HG02678 (cell line): ENCODE measurements at regions not wholly inside any gene's neighbourhood (a gene's known extent, or its start where the extent isn't known, plus 50 kb on each side); places are given as distances from the start of the nearest gene placed in this dataset.

Experiments used
- ATAC-seq: cut with Tn5 transposase; IDR thresholded peaks from one replicate; pipeline ENCODE4 v1.9.1; 2021; ENCODE audit warnings: mild to moderate bottlenecking, moderate library complexity; ENCODE audit not compliant: unreplicated experiment

DNA sequence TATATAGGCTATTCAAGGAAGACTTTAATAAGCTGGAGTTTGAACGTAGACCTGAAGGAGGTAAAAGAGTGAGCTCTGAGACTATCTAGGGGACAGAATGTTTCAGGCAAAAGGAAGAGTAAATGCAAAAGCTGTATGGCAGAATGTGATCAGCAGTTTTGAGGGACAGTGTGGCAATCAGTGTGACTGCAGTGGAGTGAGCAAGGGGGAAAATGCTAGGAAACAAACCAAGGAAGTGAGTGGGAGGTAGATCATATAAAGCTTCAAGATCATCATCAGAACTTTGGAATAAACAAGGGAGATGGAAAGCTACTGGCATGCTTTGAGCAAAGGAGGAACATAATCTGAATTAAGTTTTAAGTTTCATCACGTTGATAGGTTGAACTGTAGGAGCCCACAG is 67.5 kb upstream of the BTG1 start:
- no peak for ATAC-seq

DNA sequence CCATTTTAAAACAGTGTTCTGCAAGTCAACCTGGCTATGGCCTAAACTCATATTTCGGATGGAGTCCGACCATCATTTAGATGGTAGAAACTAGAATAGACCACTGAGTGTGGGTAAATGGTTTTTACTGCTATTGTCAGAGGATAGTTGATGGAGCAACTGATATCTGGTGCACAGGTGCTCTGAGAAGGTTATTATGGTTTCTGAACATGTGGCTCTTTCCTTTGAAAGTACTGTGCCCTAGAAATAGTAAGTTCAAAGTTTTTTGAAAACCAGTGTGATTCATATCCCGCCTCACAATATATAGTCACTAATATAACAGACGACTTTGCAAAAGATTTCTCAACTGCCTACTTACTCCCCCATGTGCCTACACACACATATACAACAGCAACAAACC is 64.4 kb upstream of the BTG1 start:
- no peak for ATAC-seq

DNA sequence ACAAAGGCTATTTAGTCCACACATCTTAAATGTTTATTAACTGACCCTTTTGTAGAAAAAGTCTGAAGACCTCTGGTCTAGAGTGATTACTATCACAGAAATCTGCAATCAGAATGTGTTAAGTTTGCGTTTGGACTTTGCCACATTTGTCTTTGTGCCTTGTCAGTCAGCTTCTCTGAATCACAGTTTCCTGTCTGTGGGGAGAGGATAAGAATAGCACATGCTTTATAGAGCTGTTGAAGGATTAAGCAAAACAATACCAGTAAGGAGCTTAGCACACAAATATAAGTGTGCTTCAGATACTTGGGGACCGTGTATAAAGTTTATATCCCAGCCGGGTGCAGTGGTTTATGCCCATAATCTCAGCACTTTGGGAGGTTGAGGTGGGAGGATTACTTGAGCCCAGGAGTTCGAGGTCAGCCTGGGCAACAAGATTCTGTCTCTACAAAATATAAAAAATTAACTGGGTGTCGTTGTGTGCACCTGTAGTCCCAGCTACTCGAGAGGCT is 63.0 kb upstream of the BTG1 start:
- peak; percentile 72 for ATAC-seq

DNA sequence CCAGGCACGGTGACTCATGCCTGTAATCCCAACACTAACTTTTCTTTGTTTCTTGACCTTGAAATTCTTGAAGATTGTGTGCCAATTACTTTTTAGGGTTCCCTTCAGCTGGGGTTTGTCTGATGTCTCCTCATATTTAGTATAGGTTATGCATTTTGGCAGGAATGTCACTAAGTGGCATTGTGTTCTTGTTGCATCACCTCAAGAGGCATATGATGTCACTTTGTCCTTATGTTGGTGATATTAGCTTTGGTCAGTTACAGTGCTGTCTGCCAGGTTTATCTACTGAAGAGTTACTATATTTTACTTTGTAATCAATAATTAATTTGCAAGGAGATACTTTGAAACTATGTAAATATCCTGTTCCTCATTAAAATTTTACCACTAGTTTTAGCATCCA is 61.0 kb upstream of the BTG1 start:
- ATAC-seq = no peak

DNA sequence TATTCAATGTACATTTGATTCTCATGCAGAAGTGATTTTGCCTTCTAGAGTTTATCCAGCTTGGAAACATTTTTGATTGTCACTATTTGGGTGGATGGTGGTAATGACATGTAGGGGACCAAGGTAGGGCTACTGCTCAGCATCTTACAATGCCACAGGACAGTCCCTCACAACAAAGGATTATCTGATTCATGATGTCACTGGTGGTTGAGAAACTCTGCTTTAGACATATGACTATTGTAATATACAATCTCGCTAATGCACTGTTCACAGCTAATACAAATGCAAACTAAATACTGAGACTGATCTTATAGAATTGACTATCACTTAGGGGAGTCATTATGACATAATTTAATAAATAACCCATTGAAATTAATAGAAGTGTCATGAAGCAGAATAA is 60.4 kb upstream of the BTG1 start:
- no peak for ATAC-seq

DNA sequence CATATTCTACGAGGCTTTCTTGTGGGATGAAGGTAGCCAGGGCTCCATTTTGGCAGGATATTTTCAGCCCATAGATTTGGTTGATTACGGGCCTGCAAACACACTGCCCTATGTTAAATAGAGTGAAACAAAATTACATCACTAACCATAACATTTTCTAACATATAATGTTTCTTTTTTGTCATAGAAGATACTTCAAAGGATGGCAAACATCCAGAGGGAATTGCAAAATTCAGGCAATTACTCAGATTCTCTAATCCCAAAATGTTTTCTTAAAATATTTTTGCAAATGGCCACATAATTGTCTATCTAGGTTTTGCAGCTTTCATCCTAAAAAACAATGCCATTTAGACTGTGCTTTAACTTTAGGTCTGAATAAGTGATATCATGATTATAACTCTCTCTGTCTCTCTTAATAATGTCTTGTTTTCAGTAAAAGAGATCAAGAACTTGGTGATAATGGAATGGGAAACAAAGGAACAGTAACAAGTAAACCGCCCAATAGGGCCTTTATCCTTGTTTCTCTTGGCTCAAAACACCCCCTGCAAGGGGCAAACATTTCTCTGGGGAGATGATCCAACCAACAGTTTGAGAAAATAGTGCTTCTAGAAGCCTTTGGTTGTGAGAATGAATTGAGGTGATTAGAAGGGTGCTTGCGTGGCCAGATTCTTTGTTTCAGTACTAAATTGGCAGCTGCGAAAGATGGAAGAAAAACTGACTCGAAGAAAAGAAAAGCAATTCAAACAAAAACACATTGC is 54.4 kb upstream of the BTG1 start:
- ATAC-seq = no peak

DNA sequence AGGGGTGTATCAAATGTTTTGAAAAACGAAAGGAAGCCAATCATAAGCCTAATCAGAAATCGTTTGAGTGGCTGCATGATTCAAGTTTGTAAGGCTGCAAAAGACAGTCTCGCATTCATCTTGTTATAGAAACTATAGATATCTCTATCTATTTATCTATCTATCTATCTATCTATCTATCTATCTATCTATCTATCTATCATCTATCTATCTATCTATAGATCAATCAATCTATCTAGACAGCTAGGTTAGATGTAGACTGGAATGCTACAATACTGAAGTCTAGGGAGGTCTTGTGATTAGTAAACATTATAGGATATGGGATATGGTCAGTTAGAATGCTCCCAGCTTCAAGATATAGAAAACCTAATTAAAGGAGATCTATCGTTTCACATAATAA is 52.2 kb upstream of the BTG1 start:
- no peak for ATAC-seq

DNA sequence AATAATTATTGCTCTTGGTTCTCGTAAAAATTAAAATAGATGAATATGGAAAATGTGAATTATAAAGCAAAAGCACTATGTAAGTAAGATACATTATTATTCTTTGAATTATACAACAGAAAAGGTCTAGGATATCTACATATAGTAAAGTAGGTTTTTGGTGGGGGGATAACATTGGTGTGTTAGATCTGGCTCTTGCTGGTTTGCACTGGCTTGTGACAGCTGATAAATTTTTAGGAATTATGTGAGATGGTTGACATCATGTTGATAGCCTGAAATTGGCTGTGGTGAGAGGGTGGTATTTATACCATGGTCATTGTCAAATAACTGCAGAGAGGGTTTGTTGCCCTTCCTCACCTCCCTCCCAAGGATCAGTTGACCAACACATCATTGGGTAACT is 50.7 kb upstream of the BTG1 start:
- ATAC-seq = no peak
